Endothelial cell of umbilical vein (primary cell): ENCODE measurements at regions not wholly inside any gene's neighbourhood (a gene's known extent, or its start where the extent isn't known, plus 50 kb on each side); places are given as distances from the start of the nearest gene placed in this dataset.

Source experiments
- BruUV-seq: library from RNA; stranded (reverse); fragments of 400-500 nt; replicated peaks from 2 replicates; lab custom pipeline; 2021; lab: Mats Ljungman, UMichigan
- CTCF ChIA-PET: fragments of 300-600, 350-600 bp; sonication (Branson Sonifier 250); formaldehyde crosslinking; loops from one replicate; lab custom pipeline; 2021; ENCODE audit warnings: antibody characterized with exemption, inconsistent platforms; lab: Charles Lee
- POLR2A ChIA-PET: fragments of 300-600, 350-600 bp; sonication (Branson Sonifier 250); formaldehyde crosslinking; loops from one replicate; lab custom pipeline; 2021; ENCODE audit warnings: antibody characterized with exemption, inconsistent platforms; lab: Charles Lee
- DNase-seq: peaks from one replicate; pipeline ENCODE4 v3.0.0-alpha.2; 2011; ENCODE audit warnings: low read depth, low spot score
- FAIRE-seq: peaks from 2 replicates; lab custom pipeline; 2011; peaks lifted over from hg19 to GRCh38; lab: Jason Lieb, UNC
- H2AFZ ChIP-seq: 2 replicates; pipeline ENCODE4 v1.6.0; 2012; ENCODE audit warnings: low read depth, low read length, control low read depth, inconsistent platforms
- H3K27ac ChIP-seq: 2 replicates; pipeline ENCODE4 v1.5.1; 2011; ENCODE audit warnings: low read depth, mild to moderate bottlenecking, control low read depth, low read length, moderate library complexity; ENCODE audit not compliant: insufficient read depth
- H3K27me3 ChIP-seq, 2 experiments: 2 replicates each; pipeline versions ENCODE4 v1.6.0 to v1.6.1; 2011; ENCODE audit warnings: low read length in 2 of 2, mixed read lengths in 1 of 2; ENCODE audit not compliant: control insufficient read depth in 2 of 2, insufficient read depth in 2 of 2
- H3K36me3 ChIP-seq, 2 experiments: 2 replicates in 1 of 2; 3 replicates in 1 of 2; pipeline ENCODE4 v1.5.1; 2011; ENCODE audit warnings: low read length in 2 of 2, mild to moderate bottlenecking in 1 of 2, moderate library complexity in 1 of 2; ENCODE audit not compliant: control insufficient read depth in 2 of 2, insufficient read depth in 2 of 2; ENCODE audit errors: extremely low read depth in 1 of 2
- H3K4me1 ChIP-seq: 3 replicates; pipeline ENCODE4 v1.5.1; 2011; ENCODE audit warnings: mild to moderate bottlenecking, low read length; ENCODE audit not compliant: control insufficient read depth, insufficient read depth; ENCODE audit errors: extremely low read depth
- H3K4me2 ChIP-seq: 2 replicates; pipeline ENCODE4 v1.6.1; 2011; ENCODE audit warnings: low read length, control low read depth, mixed read lengths; ENCODE audit not compliant: insufficient read depth
- H3K4me3 ChIP-seq, 3 experiments: fragments of 200-600 bp in 1 of 3; sonication (generic), shearing (Covaris generic) in 1 of 3; replicated peaks in 1 of 3; 2 replicates each; pipeline ENCODE4 v1.5.1; 2011 to 2016; ENCODE audit warnings: control low read depth in 3 of 3, low read length in 3 of 3, mild to moderate bottlenecking in 2 of 3, inconsistent platforms in 1 of 3, low read depth in 1 of 3, moderate library complexity in 1 of 3; ENCODE audit not compliant: insufficient read depth in 1 of 3
- H3K79me2 ChIP-seq: 2 replicates; pipeline ENCODE4 v1.6.0; 2012; ENCODE audit warnings: low read length, inconsistent platforms; ENCODE audit not compliant: control insufficient read depth, insufficient read depth
- H3K9ac ChIP-seq: replicated peaks from 2 replicates; pipeline ENCODE3; 2011; ENCODE audit warnings: low read length, control low read depth; ENCODE audit not compliant: insufficient read depth; ENCODE audit errors: extremely low read depth
- H3K9me1 ChIP-seq: replicated peaks from 3 replicates; pipeline ENCODE4 v1.6.0; 2011; ENCODE audit warnings: mild to moderate bottlenecking, low read length; ENCODE audit not compliant: control insufficient read depth, insufficient read depth; ENCODE audit errors: extremely low read depth
- H3K9me3 ChIP-seq: replicated peaks from 2 replicates; pipeline ENCODE4 v1.5.1; 2012; ENCODE audit warnings: low read length, inconsistent platforms; ENCODE audit not compliant: control insufficient read depth, insufficient read depth
- H4K20me1 ChIP-seq: replicated peaks from 2 replicates; pipeline ENCODE3; 2011; ENCODE audit warnings: mild to moderate bottlenecking, low read length; ENCODE audit not compliant: control insufficient read depth, insufficient read depth; ENCODE audit errors: extremely low read depth
- CTCF ChIP-seq, 2 donors: IDR thresholded peaks; 1 replicate in 1 of 2; 2 replicates in 1 of 2; pipeline ENCODE4 v1.5.1; 2011; ENCODE audit warnings: low read length in 2 of 2, mild to moderate bottlenecking in 2 of 2, moderate library complexity in 2 of 2, control low read depth in 1 of 2, inconsistent platforms in 1 of 2, low read depth in 1 of 2; ENCODE audit not compliant: insufficient read depth in 1 of 2; ENCODE audit errors: extremely low read depth in 1 of 2
- EZH2 ChIP-seq: IDR thresholded peaks from 2 replicates; pipeline ENCODE4 v1.6.1; 2012; ENCODE audit warnings: borderline replicate concordance, low read depth, mild to moderate bottlenecking, moderate library complexity, low read length, inconsistent platforms; ENCODE audit not compliant: severe bottlenecking
- FOS ChIP-seq: IDR thresholded peaks from 2 replicates; pipeline ENCODE4 v1.6.1; 2011; ENCODE audit warnings: mild to moderate bottlenecking, low read length, moderate library complexity, borderline replicate concordance; ENCODE audit not compliant: insufficient read depth
- GATA2 ChIP-seq: IDR thresholded peaks from 2 replicates; pipeline ENCODE4 v1.7.0; 2011; ENCODE audit warnings: low read depth, mild to moderate bottlenecking, moderate library complexity, mixed read lengths, low read length; ENCODE audit not compliant: insufficient read length, insufficient read depth
- JUN ChIP-seq: IDR thresholded peaks from 2 replicates; pipeline ENCODE4 v1.6.1; 2011; ENCODE audit warnings: borderline replicate concordance, low read depth; ENCODE audit not compliant: insufficient read length, insufficient read depth
- MAX ChIP-seq: IDR thresholded peaks from 2 replicates; pipeline ENCODE4 v1.6.1; 2011; ENCODE audit not compliant: insufficient read depth, insufficient read length
- MYC ChIP-seq: IDR thresholded peaks from one replicate; pipeline ENCODE4 v1.6.1; 2011; ENCODE audit warnings: mild to moderate bottlenecking, low read depth, low read length
- POLR2A ChIP-seq: IDR thresholded peaks from 2 replicates; pipeline ENCODE4 v1.6.1; 2012; ENCODE audit warnings: low read depth, mild to moderate bottlenecking, control low read depth, low read length
- POLR2AphosphoS5 ChIP-seq: IDR thresholded peaks from 2 replicates; pipeline ENCODE4 v1.6.1; 2012; ENCODE audit warnings: low read depth, mild to moderate bottlenecking, control low read depth, low read length, moderate library complexity; ENCODE audit not compliant: insufficient read depth
- dilution Hi-C: fragments of 300-500 bp; cut with MboI; formaldehyde crosslinking; loops from one replicate; pipeline ENCODE4 v1.15.0; 2019; ENCODE audit warnings: low sequenced_read_pairs; ENCODE audit not compliant: extremely low pct_ligation_motif_present
- intact Hi-C: fragments of 100-400 bp; cut with micrococcal nuclease; formaldehyde crosslinking; loops from one replicate; pipeline ENCODE4 v1.10.0; 2022

GRCh38 chr6:25016014-25016720, 80.4 kb upstream of the RIPOR2 start:
- no peaks in the 10 kb centered on the region for H4K20me1 ChIP-seq
- intact Hi-C loops: loop anchor here (5.0 to 10.0 kb wide), 4 partner anchors 84 to 301 kb away; partner anchors contain the start of gene C6orf62
- no peaks in the 10 kb centered on the region for H3K9me1 ChIP-seq
- dilution Hi-C loops: no loop called here
- FAIRE-seq (no peak), DNase-seq (no peak)
- TF ChIP-seq EZH2 (no peak), GATA2 (no peak), MAX (no peak), MYC (no peak), POLR2A (no peak), POLR2AphosphoS5 (no peak), JUN (no peak), CTCF (IDR thresholded peaks at IDR 0.05; ENCODE audit: extremely low read depth in 1 of 2, insufficient read depth in 1 of 2, low read depth in 1 of 2, low read length in 2 of 2) (no peak), FOS (no peak)
- ChIA-PET POLR2A (no interaction called here), CTCF (interaction anchor here (3.9 to 8.6 kb wide), 2 partner anchors 25 to 159 kb away, joined by 29 to 160 read pairs; no protein-coding TSS in a partner anchor)
- H3K27ac ChIP-seq: no peak overlapping the region
- peaks cover 10% of the 10 kb centered on the region for H3K4me1 ChIP-seq
- no peak overlapping the region for H3K4me2 ChIP-seq
- H3K4me3 ChIP-seq: no peak overlapping the region
- H3K27me3 ChIP-seq: no peaks in the 10 kb centered on the region
- BruUV-seq: no TSS peak
- no peak overlapping the region for H2AFZ ChIP-seq
- H3K9me3 ChIP-seq: no peaks in the 10 kb centered on the region
- H3K36me3 ChIP-seq: no peaks in the 10 kb centered on the region
- no peaks in the 10 kb centered on the region for H3K79me2 ChIP-seq
- no peak overlapping the region for H3K9ac ChIP-seq
